ENCODE measurements at regions not wholly inside any gene's neighbourhood (a gene's known extent, or its start where the extent isn't known, plus 50 kb on each side); places are given as distances from the start of the nearest gene placed in this dataset.
"Not testable (repeated sequence)": the region's sequence is repeated elsewhere in the genome, so short reads cannot be mapped to it uniquely, and the experiment has no call there.

GRCh38 chr11:112534208-112534607 is 273.5 kb upstream of the PLET1 start:
- Histone ChIP-seq H3K4me1 (no peaks in the 10 kb centered on the region), H3K27ac (no peak overlapping the region), H3K9me3 (no peaks in the 10 kb centered on the region), H3K27me3 (no peaks in the 10 kb centered on the region), H3K36me3 (no peaks in the 10 kb centered on the region), H3K4me3 (no peak overlapping the region)
- TF ChIP-seq CTCF (IDR thresholded peaks at IDR 0.05): no peak
- TF ChIP-seq POLR2AphosphoS5 (IDR thresholded peaks at IDR 0.05; ENCODE audit: insufficient read depth in 1 of 2, low read depth in 1 of 2): no peak
- TF ChIP-seq POLR2A (IDR thresholded peaks at IDR 0.05): no peak
- DNase-seq (ENCODE audit: extremely low spot score in 2 of 2): no peak
- intact Hi-C loops (cut with DNase I): no loop called here

- TF ChIP-seq POLR2AphosphoS5 (IDR thresholded peaks at IDR 0.05; ENCODE audit: insufficient read depth in 1 of 2, low read depth in 1 of 2): no peak
- TF ChIP-seq CTCF (IDR thresholded peaks at IDR 0.05): no peak
- TF ChIP-seq POLR2A (IDR thresholded peaks at IDR 0.05): no peak
- H3K27me3 ChIP-seq: no peaks in the 10 kb centered on the region
- no peak for DNase-seq (ENCODE audit: extremely low spot score in 2 of 2)
- no peaks in the 10 kb centered on the region for H3K9me3 ChIP-seq
- no peak overlapping the region for H3K27ac ChIP-seq
- no peak overlapping the region for H3K4me3 ChIP-seq
- no peaks in the 10 kb centered on the region for H3K4me1 ChIP-seq
- intact Hi-C loops (cut with DNase I): no loop called here
- no peaks in the 10 kb centered on the region for H3K36me3 ChIP-seq
Measured at GRCh38 chr11:112537026-112537425, 276.4 kb upstream of the PLET1 start.

GRCh38 chr11:112537846-112538330 is 277.2 kb upstream of the PLET1 start:
- Histone ChIP-seq H3K9me3 (no peaks in the 10 kb centered on the region), H3K4me3 (no peak overlapping the region), H3K27me3 (no peaks in the 10 kb centered on the region), H3K27ac (no peak overlapping the region), H3K36me3 (no peaks in the 10 kb centered on the region), H3K4me1 (no peaks in the 10 kb centered on the region)
- TF ChIP-seq POLR2A (IDR thresholded peaks at IDR 0.05) (no peak), CTCF (IDR thresholded peaks at IDR 0.05) (no peak), POLR2AphosphoS5 (IDR thresholded peaks at IDR 0.05; ENCODE audit: insufficient read depth in 1 of 2, low read depth in 1 of 2) (no peak)
- no peak for DNase-seq (ENCODE audit: extremely low spot score in 2 of 2)
- intact Hi-C loops (cut with DNase I): no loop called here

GRCh38 chr11:112538534-112539280 is 278.0 kb upstream of the PLET1 start:
- H3K27ac ChIP-seq: no peak overlapping the region
- no peaks in the 10 kb centered on the region for H3K27me3 ChIP-seq
- intact Hi-C loops (cut with DNase I): no loop called here
- TF ChIP-seq POLR2A (IDR thresholded peaks at IDR 0.05) (no peak), CTCF (IDR thresholded peaks at IDR 0.05) (no peak), POLR2AphosphoS5 (IDR thresholded peaks at IDR 0.05; ENCODE audit: insufficient read depth in 1 of 2, low read depth in 1 of 2) (no peak)
- DNase-seq (ENCODE audit: extremely low spot score in 2 of 2): no peak
- no peaks in the 10 kb centered on the region for H3K4me1 ChIP-seq
- H3K4me3 ChIP-seq: no peak overlapping the region
- no peaks in the 10 kb centered on the region for H3K36me3 ChIP-seq
- no peaks in the 10 kb centered on the region for H3K9me3 ChIP-seq

GRCh38 chr11:112539281-112539555 is 278.6 kb upstream of the PLET1 start:
- H3K4me1 ChIP-seq; H3K9me3 ChIP-seq; H3K36me3 ChIP-seq; H3K27ac ChIP-seq; DNase-seq (ENCODE audit: extremely low spot score in 2 of 2); H3K4me3 ChIP-seq; H3K27me3 ChIP-seq; intact Hi-C loops (cut with DNase I): not testable (repeated sequence)

Measured in vagina (tissue), 2 donors.